AG10803 (cell line): ENCODE measurements at regions not wholly inside any gene's neighbourhood (a gene's known extent, or its start where the extent isn't known, plus 50 kb on each side); places are given as distances from the start of the nearest gene placed in this dataset.
A peak's percentile ranks its signal among the peaks of the same experiment; 100 is the strongest.

Source experiments
- DNase-seq: peaks from one replicate; pipeline ENCODE4 v3.0.0; 2010; ENCODE audit warnings: low read depth
- H3K4me3 ChIP-seq: 2 replicates; pipeline ENCODE4 v1.5.1; 2011; ENCODE audit warnings: mild to moderate bottlenecking, low read length, control low read depth
- CTCF ChIP-seq: conservative IDR thresholded peaks from 2 replicates; pipeline ENCODE4 v1.5.1; 2011; ENCODE audit warnings: mild to moderate bottlenecking, low read length, control low read depth, inconsistent platforms

GRCh38 chr3:111338059-111338698, 203.8 kb upstream of the CD96 start:
- peak; percentile 78 for DNase-seq
- no peak overlapping the region for H3K4me3 ChIP-seq
- TF ChIP-seq CTCF, result peak; percentile 90

GRCh38 chr3:111339017-111339416, 203.0 kb upstream of the CD96 start:
- H3K4me3 ChIP-seq, result no peak overlapping the region
- no peak for DNase-seq
- TF ChIP-seq CTCF, result no peak

GRCh38 chr3:111351334-111351733, 190.7 kb upstream of the CD96 start:
- H3K4me3 ChIP-seq, result no peak overlapping the region

GRCh38 chr3:111352585-111352984, 189.4 kb upstream of the CD96 start:
- no peak overlapping the region for H3K4me3 ChIP-seq
- TF ChIP-seq CTCF, result no peak
- DNase-seq, result no peak

More at GRCh38 chr3:111351334-111351733, 190.7 kb upstream of the CD96 start:
- no peak for DNase-seq
- no peak for TF ChIP-seq CTCF

DNA sequence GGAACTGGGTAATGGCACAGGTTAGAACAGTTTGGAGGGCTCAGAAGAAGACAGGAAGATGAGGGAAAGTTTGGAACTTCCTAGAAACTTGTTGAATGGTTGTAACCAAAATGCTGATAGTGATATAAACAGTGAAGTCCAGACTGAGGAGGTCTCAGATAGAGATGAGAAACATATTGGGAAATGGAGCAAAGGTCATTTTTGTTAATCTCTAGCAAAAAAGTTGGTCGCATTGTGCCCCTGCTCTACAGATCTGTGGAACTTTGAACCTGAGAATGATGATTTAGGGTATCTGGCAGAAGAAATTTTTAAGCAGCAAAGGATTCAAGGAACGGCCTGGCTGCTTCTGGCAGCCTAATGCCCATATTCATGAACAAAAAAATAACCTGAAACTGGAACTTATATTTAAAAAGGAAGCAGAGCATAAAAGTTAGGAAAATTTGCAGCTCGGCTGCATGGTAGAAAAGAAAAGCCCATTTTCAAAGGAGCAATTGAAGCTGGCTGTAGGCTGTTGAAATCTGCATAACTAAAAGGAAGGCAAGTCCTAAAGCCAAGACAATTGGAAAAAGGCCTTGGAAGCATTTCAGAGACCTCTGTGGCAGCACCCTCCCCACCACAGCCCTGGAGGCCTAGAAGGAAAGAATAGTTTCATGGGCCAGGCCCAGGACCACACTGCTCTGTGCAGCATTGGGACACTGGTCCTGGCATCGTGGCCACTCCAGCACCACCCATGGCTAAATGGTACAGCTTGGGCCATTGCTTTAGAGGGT, 182.6 kb upstream of the CD96 start:
- no peak for DNase-seq
- TF ChIP-seq CTCF, result no peak
- no peak overlapping the region for H3K4me3 ChIP-seq

- DNase-seq, result no peak
- no peak overlapping the region for H3K4me3 ChIP-seq
- no peak for TF ChIP-seq CTCF
These were observed 179.5 kb upstream of the CD96 start for GRCh38 chr3:111362381-111363009.
